ENCODE measurements at regions not wholly inside any gene's neighbourhood (a gene's known extent, or its start where the extent isn't known, plus 50 kb on each side); places are given as distances from the start of the nearest gene placed in this dataset.

DNA sequence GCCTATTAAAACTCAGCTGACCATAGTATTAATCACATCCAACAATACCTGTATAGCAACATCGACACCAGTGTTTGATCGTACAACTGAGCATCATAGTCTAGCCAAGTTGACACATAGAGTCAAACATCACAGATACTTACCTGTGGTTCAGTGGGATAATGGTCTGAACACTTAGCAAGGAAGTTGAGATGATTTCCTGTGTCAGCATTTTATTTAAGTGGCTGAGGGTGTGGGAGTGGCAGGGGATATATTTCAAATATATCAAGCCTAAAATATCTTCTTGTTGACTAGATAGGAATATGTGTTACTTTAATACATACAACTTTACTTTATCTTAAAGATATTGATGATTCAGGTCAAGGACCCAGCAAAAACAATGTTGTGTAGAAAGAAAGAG lies 1038.6 kb downstream of the TSN start:
- Histone ChIP-seq H3K4me1 (ENCODE audit: low read length) (no peaks in the 10 kb centered on the region), H3K4me3 (ENCODE audit: low read length) (no peak overlapping the region), H3K79me2 (ENCODE audit: low read length) (no peaks in the 10 kb centered on the region), H3K9me3 (ENCODE audit: insufficient read depth, low read length) (no peaks in the 10 kb centered on the region), H3K9ac (ENCODE audit: low read length) (no peak overlapping the region), H4K20me1 (ENCODE audit: insufficient read depth, low read length) (no peaks in the 10 kb centered on the region), H3K4me2 (ENCODE audit: low read length) (no peak overlapping the region), H3K27me3 (ENCODE audit: low read depth, low read length) (no peaks in the 10 kb centered on the region), H3K27ac (ENCODE audit: low read length) (no peak overlapping the region), H2AFZ (ENCODE audit: low read depth, low read length) (no peak overlapping the region), H3K36me3 (replicated peaks; ENCODE audit: low read depth, low read length) (no peaks in the 10 kb centered on the region)
- TF ChIP-seq, protein P1, sequence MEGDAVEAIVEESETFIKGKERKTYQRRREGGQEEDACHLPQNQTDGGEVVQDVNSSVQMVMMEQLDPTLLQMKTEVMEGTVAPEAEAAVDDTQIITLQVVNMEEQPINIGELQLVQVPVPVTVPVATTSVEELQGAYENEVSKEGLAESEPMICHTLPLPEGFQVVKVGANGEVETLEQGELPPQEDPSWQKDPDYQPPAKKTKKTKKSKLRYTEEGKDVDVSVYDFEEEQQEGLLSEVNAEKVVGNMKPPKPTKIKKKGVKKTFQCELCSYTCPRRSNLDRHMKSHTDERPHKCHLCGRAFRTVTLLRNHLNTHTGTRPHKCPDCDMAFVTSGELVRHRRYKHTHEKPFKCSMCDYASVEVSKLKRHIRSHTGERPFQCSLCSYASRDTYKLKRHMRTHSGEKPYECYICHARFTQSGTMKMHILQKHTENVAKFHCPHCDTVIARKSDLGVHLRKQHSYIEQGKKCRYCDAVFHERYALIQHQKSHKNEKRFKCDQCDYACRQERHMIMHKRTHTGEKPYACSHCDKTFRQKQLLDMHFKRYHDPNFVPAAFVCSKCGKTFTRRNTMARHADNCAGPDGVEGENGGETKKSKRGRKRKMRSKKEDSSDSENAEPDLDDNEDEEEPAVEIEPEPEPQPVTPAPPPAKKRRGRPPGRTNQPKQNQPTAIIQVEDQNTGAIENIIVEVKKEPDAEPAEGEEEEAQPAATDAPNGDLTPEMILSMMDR (IDR thresholded peaks at IDR 0.05; ENCODE audit: low read depth, low read length): no peak

DNA sequence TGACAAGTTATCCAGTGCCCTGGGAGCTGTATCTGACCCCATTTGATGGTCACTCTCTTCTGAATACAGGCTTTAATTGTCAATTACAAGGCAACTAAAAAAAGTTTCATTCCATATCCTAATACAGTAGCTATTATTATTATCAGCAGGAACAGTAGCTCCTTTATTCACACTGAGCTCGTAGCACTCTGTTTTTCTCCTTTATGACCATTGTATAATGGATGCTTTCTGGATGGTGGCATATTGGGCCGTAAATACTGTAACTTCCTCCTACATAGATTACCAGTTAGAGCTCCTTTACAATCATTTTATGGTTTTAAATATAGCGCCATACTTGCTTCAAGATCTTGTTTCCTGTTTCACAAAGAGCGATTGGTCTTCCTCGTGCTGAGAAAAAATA lies 1040.3 kb downstream of the TSN start:
- no peaks in the 10 kb centered on the region for H3K27me3 ChIP-seq (ENCODE audit: low read depth, low read length)
- H3K4me1 ChIP-seq (ENCODE audit: low read length): no peaks in the 10 kb centered on the region
- H3K9ac ChIP-seq (ENCODE audit: low read length): no peak overlapping the region
- no peak overlapping the region for H3K4me3 ChIP-seq (ENCODE audit: low read length)
- no peaks in the 10 kb centered on the region for H3K9me3 ChIP-seq (ENCODE audit: insufficient read depth, low read length)
- H2AFZ ChIP-seq (ENCODE audit: low read depth, low read length): no peak overlapping the region
- TF ChIP-seq EZH2phosphoT487 (IDR thresholded peaks at IDR 0.05; ENCODE audit: low read depth): no peak
- TF ChIP-seq, protein P1 (IDR thresholded peaks at IDR 0.05; ENCODE audit: low read depth, low read length): no peak
- H4K20me1 ChIP-seq (ENCODE audit: insufficient read depth, low read length): no peaks in the 10 kb centered on the region
- H3K79me2 ChIP-seq (ENCODE audit: low read length): no peaks in the 10 kb centered on the region
- no peak overlapping the region for H3K4me2 ChIP-seq (ENCODE audit: low read length)
- no peak overlapping the region for H3K27ac ChIP-seq (ENCODE audit: low read length)
- no peaks in the 10 kb centered on the region for H3K36me3 ChIP-seq (replicated peaks; ENCODE audit: low read depth, low read length)

DNA sequence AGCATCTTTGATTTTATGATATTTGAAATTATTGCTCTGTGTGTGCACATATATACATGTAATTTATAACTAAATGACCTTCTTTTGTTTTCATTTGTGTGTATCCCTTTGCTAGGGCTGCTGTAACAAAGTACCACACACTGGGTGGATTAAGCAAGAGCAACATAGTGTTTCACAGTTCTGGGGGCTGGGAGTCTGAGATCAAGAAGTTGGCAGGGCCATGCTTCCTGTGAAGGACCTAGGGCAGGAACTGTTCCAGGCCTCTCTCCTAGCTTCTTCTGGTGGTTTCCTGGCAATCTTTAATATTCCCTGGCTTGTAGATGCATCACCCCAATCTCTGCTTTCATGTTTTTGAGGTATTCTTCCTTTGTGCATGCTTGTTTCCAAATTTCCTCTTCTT lies 1043.9 kb downstream of the TSN start:
- no peak for TF ChIP-seq EZH2phosphoT487 (IDR thresholded peaks at IDR 0.05; ENCODE audit: low read depth)
- H3K4me2 ChIP-seq (ENCODE audit: low read length): no peak overlapping the region
- H3K79me2 ChIP-seq (ENCODE audit: low read length): no peaks in the 10 kb centered on the region
- H4K20me1 ChIP-seq (ENCODE audit: insufficient read depth, low read length): no peaks in the 10 kb centered on the region
- H3K27me3 ChIP-seq (ENCODE audit: low read depth, low read length): no peaks in the 10 kb centered on the region
- no peak overlapping the region for H3K4me3 ChIP-seq (ENCODE audit: low read length)
- H3K4me1 ChIP-seq (ENCODE audit: low read length): no peaks in the 10 kb centered on the region
- H3K9me3 ChIP-seq (ENCODE audit: insufficient read depth, low read length): no peaks in the 10 kb centered on the region
- no peak overlapping the region for H3K27ac ChIP-seq (ENCODE audit: low read length)
- H3K36me3 ChIP-seq (replicated peaks; ENCODE audit: low read depth, low read length): no peaks in the 10 kb centered on the region
- H2AFZ ChIP-seq (ENCODE audit: low read depth, low read length): no peak overlapping the region
- H3K9ac ChIP-seq (ENCODE audit: low read length): no peak overlapping the region

DNA sequence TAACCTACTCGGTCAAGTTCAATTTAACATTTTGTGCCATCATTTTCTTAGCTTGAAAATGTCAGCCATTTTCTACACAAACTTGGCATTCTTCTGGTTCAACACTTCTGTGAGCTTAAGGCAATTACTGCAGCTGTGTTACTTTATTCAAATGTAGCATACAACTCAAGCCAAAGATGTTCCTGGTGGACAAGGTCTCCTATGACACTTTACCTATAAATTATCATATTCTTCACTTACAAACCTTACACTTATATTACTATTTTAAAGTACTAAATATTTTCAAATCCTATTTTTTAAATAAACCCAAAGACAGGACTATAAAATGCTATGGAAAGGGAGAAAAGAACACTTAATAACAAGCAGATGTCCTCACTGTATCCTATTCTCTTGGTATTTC lies 1045.3 kb downstream of the TSN start:
- H4K20me1 ChIP-seq (ENCODE audit: insufficient read depth, low read length): no peaks in the 10 kb centered on the region
- H3K36me3 ChIP-seq (replicated peaks; ENCODE audit: low read depth, low read length): no peaks in the 10 kb centered on the region
- H2AFZ ChIP-seq (ENCODE audit: low read depth, low read length): no peak overlapping the region
- H3K4me2 ChIP-seq (ENCODE audit: low read length): no peak overlapping the region
- H3K27ac ChIP-seq (ENCODE audit: low read length): no peak overlapping the region
- no peak overlapping the region for H3K9ac ChIP-seq (ENCODE audit: low read length)
- no peaks in the 10 kb centered on the region for H3K79me2 ChIP-seq (ENCODE audit: low read length)
- no peaks in the 10 kb centered on the region for H3K4me1 ChIP-seq (ENCODE audit: low read length)
- TF ChIP-seq EZH2phosphoT487 (IDR thresholded peaks at IDR 0.05; ENCODE audit: low read depth): no peak
- TF ChIP-seq, protein P1 (IDR thresholded peaks at IDR 0.05; ENCODE audit: low read depth, low read length): no peak
- no peaks in the 10 kb centered on the region for H3K27me3 ChIP-seq (ENCODE audit: low read depth, low read length)
- no peaks in the 10 kb centered on the region for H3K9me3 ChIP-seq (ENCODE audit: insufficient read depth, low read length)
- H3K4me3 ChIP-seq (ENCODE audit: low read length): no peak overlapping the region

DNA sequence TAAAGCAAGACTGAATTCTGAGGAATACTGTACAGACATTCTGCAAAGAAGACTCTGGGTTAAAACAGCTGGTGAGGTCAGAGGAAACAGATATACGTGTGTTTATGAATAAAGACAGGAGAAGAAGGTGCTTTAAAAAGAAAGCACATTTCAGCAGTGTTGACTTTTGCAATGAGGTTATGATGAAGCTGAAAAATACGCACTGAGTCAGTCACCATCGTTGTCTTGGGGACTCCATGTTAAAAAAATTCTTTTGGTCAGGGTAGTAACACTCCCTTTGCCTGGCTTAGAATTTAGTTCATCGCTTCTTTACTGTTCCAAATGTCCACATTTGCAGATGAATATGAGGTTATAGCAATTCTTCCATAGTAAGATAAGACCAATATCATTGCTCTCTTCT lies 1049.0 kb downstream of the TSN start:
- no peak overlapping the region for H3K4me3 ChIP-seq (ENCODE audit: low read length)
- H3K79me2 ChIP-seq (ENCODE audit: low read length): no peaks in the 10 kb centered on the region
- no peak overlapping the region for H3K4me2 ChIP-seq (ENCODE audit: low read length)
- H4K20me1 ChIP-seq (ENCODE audit: insufficient read depth, low read length): no peaks in the 10 kb centered on the region
- H3K9ac ChIP-seq (ENCODE audit: low read length): no peak overlapping the region
- no peaks in the 10 kb centered on the region for H3K9me3 ChIP-seq (ENCODE audit: insufficient read depth, low read length)
- H3K4me1 ChIP-seq (ENCODE audit: low read length): no peaks in the 10 kb centered on the region
- no peaks in the 10 kb centered on the region for H3K36me3 ChIP-seq (replicated peaks; ENCODE audit: low read depth, low read length)
- H2AFZ ChIP-seq (ENCODE audit: low read depth, low read length): no peak overlapping the region
- H3K27me3 ChIP-seq (ENCODE audit: low read depth, low read length): no peaks in the 10 kb centered on the region
- no peak overlapping the region for H3K27ac ChIP-seq (ENCODE audit: low read length)
- TF ChIP-seq, protein P1 (IDR thresholded peaks at IDR 0.05; ENCODE audit: low read depth, low read length): no peak
- no peak for TF ChIP-seq EZH2phosphoT487 (IDR thresholded peaks at IDR 0.05; ENCODE audit: low read depth)

All from OCI-LY3 (cell line).